ENCODE measurements at regions not wholly inside any gene's neighbourhood (a gene's known extent, or its start where the extent isn't known, plus 50 kb on each side); places are given as distances from the start of the nearest gene placed in this dataset.

DNA sequence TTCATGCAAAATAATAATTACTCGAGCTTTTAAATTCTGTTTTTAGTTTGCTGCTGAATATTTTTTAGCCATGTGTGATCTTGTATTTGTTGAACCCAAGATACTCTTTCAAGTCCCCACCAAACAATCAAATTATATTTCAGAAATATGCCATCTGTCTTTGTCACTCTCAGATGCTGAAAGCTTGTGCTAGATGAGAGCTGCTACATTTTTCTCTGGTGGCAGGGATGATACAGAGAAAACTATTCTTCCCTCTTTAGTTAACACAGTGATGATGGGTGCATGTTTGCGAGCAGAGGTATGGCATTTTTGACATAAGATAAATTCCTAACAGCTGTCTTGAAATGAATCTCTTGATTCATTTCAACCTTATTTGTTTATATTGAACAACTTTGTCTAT lies 100.6 kb upstream of the NPHP3 start:
- Histone ChIP-seq H3K36me3 (no peaks in the 10 kb centered on the region), H3K4me3 (no peak overlapping the region), H3K27me3 (no peaks in the 10 kb centered on the region), H3K27ac (no peak overlapping the region), H3K4me1 (no peaks in the 10 kb centered on the region), H3K9me3 (no peaks in the 10 kb centered on the region)
- TF ChIP-seq POLR2A (IDR thresholded peaks at IDR 0.05), result no peak
- TF ChIP-seq, protein P1, sequence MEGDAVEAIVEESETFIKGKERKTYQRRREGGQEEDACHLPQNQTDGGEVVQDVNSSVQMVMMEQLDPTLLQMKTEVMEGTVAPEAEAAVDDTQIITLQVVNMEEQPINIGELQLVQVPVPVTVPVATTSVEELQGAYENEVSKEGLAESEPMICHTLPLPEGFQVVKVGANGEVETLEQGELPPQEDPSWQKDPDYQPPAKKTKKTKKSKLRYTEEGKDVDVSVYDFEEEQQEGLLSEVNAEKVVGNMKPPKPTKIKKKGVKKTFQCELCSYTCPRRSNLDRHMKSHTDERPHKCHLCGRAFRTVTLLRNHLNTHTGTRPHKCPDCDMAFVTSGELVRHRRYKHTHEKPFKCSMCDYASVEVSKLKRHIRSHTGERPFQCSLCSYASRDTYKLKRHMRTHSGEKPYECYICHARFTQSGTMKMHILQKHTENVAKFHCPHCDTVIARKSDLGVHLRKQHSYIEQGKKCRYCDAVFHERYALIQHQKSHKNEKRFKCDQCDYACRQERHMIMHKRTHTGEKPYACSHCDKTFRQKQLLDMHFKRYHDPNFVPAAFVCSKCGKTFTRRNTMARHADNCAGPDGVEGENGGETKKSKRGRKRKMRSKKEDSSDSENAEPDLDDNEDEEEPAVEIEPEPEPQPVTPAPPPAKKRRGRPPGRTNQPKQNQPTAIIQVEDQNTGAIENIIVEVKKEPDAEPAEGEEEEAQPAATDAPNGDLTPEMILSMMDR (IDR thresholded peaks at IDR 0.05 in 4 of 5, conservative IDR thresholded peaks at IDR 0.05 in 1 of 5), result no peak
- DNase-seq (no peak), ATAC-seq (no peak)
- intact Hi-C loops (cut with DNase I; ENCODE audit: low total_unique reads), result no loop called here
- in situ Hi-C loops (cut with MboI; ENCODE audit: low sequenced_read_pairs in 4 of 4), result no loop called here

DNA sequence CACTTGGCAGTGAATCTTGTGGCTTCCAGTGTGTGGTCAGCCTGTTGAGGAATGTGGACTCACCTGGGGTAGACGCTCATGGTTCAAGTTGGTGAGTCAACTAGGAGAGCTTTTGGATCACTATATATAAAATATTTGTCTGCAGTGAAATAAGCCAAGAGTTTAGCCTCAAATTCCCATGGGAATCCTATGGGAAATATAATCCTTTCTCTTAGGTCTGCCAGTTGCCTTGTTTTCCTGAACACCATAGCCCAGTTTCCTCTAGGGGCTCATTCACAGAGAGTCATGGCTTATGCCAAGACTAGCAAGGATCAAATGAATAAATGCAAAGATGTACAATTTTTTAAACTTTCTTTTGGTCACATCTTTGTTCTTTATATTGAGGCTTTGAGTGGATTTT lies 100.1 kb upstream of the NPHP3 start:
- ATAC-seq (no peak), DNase-seq (no peak)
- intact Hi-C loops (cut with DNase I; ENCODE audit: low total_unique reads), result no loop called here

DNA sequence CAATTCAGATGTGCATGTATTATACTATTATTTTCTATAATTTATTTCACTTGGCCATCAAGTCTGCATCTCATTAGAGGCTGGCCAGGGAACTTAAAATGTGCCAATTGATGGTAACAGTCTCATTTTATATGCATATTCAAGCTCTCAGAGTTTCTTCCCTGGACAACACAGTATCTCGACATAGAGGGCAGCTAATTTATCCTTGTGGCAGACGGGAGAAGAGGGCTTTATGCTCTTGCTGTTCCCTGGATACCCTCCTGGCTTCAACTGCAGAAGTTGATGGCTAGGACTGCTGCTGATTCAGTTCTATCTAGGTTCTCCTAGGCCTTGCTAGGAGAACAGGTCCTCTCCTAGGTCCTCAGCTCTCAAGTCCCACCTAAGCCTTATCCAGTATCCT lies 99.1 kb upstream of the NPHP3 start:
- H3K4me3 ChIP-seq, result no peak overlapping the region
- in situ Hi-C loops (cut with MboI; ENCODE audit: low sequenced_read_pairs in 4 of 4) (no loop called here), intact Hi-C loops (cut with DNase I; ENCODE audit: low total_unique reads) (no loop called here)
- H3K27me3 ChIP-seq, result no peaks in the 10 kb centered on the region
- no peak for ATAC-seq
- no peak for DNase-seq
- no peaks in the 10 kb centered on the region for H3K36me3 ChIP-seq
- no peaks in the 10 kb centered on the region for H3K9me3 ChIP-seq
- no peaks in the 10 kb centered on the region for H3K4me1 ChIP-seq
- H3K27ac ChIP-seq, result no peak overlapping the region
- no peak for TF ChIP-seq POLR2A (IDR thresholded peaks at IDR 0.05)
- TF ChIP-seq, protein P1 (IDR thresholded peaks at IDR 0.05 in 4 of 5, conservative IDR thresholded peaks at IDR 0.05 in 1 of 5), result no peak

More for the DNA sequence above, 100.1 kb upstream of the NPHP3 start:
- no peaks in the 10 kb centered on the region for H3K4me1 ChIP-seq
- no peaks in the 10 kb centered on the region for H3K36me3 ChIP-seq
- H3K27me3 ChIP-seq, result no peaks in the 10 kb centered on the region
- in situ Hi-C loops (cut with MboI; ENCODE audit: low sequenced_read_pairs in 4 of 4), result no loop called here
- H3K27ac ChIP-seq, result no peak overlapping the region
- TF ChIP-seq POLR2A (IDR thresholded peaks at IDR 0.05), result no peak
- TF ChIP-seq, protein P1 (IDR thresholded peaks at IDR 0.05 in 4 of 5, conservative IDR thresholded peaks at IDR 0.05 in 1 of 5), result no peak
- H3K4me3 ChIP-seq, result no peak overlapping the region
- H3K9me3 ChIP-seq, result no peaks in the 10 kb centered on the region

DNA sequence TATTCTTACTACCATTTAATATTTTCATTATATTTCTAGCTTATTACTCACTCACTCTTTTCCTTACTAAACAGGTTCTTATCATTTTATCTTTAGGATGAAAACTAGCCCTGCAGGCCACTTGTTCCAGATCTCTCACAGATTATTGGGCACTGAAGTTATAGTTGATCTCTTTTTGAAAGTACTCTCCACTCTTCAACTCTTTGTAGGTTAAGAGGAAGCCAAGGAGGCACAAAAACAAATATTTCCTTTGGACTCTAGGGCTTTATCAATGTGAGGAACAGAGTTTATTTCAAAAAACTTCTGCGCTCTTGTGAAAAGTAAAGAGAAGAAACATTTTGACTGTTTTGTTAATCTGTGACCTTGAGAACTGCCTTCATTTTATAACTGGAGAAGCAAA lies 96.0 kb upstream of the NPHP3 start:
- no peak for TF ChIP-seq POLR2A (IDR thresholded peaks at IDR 0.05)
- TF ChIP-seq, protein P1 (IDR thresholded peaks at IDR 0.05 in 4 of 5, conservative IDR thresholded peaks at IDR 0.05 in 1 of 5), result no peak
- Histone ChIP-seq H3K27ac (no peak overlapping the region), H3K4me1 (no peaks in the 10 kb centered on the region), H3K36me3 (no peaks in the 10 kb centered on the region), H3K9me3 (no peaks in the 10 kb centered on the region), H3K27me3 (no peaks in the 10 kb centered on the region), H3K4me3 (no peak overlapping the region)
- DNase-seq (no peak), ATAC-seq (no peak)
- intact Hi-C loops (cut with DNase I; ENCODE audit: low total_unique reads), result no loop called here
- in situ Hi-C loops (cut with MboI; ENCODE audit: low sequenced_read_pairs in 4 of 4), result no loop called here

DNA sequence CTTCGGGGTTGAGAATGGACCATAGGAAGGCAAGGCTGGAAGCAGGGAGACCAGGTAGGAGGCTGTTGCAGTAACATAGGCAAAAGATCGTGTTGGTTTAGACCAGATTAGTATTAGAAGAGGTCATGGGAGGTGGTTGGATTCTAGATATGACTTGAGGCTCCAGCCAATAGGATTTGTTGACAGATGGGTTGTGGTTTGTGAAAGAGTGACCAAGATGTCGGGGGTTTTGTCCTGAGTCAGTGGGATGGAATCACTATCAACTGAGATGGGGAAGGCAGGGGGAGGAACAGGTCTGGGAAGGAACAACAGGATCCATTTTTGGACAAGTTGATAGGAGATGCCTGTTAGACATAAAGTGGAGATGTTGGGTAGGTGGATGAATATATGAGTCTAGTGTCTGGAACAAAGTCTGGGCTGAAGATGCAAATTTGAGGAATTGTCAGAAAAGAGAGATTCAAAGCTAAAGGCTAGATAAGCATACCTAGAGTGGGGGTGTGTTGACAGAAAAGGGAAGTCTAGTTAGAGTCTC lies 95.5 kb upstream of the NPHP3 start:
- Histone ChIP-seq H3K9me3 (no peaks in the 10 kb centered on the region), H3K36me3 (no peaks in the 10 kb centered on the region), H3K27me3 (no peaks in the 10 kb centered on the region), H3K4me1 (no peaks in the 10 kb centered on the region), H3K4me3 (no peak overlapping the region), H3K27ac (no peak overlapping the region)
- intact Hi-C loops (cut with DNase I; ENCODE audit: low total_unique reads), result no loop called here
- TF ChIP-seq, protein P1 (IDR thresholded peaks at IDR 0.05 in 4 of 5, conservative IDR thresholded peaks at IDR 0.05 in 1 of 5), result no peak
- no peak for TF ChIP-seq POLR2A (IDR thresholded peaks at IDR 0.05)
- in situ Hi-C loops (cut with MboI; ENCODE audit: low sequenced_read_pairs in 4 of 4), result no loop called here
- ATAC-seq (no peak), DNase-seq (no peak)
